WERI-Rb-1 (cell line): ENCODE measurements at regions not wholly inside any gene's neighbourhood (a gene's known extent, or its start where the extent isn't known, plus 50 kb on each side); places are given as distances from the start of the nearest gene placed in this dataset.

Source experiments
- DNase-seq: peaks from one replicate; pipeline ENCODE4 v3.0.0-alpha.2; 2020
- H3K27ac ChIP-seq: fragments of 250-450 bp; sonication (Bioruptor Pico); 2 replicates; pipeline ENCODE4 v1.5.1; 2020; ENCODE audit warnings: mild to moderate bottlenecking, moderate library complexity
- H3K27me3 ChIP-seq: fragments of 250-450 bp; sonication (Bioruptor Pico); 2 replicates; pipeline ENCODE4 v1.5.1; 2021; ENCODE audit warnings: mild to moderate bottlenecking, low read depth, moderate library complexity; ENCODE audit not compliant: insufficient read depth, severe bottlenecking
- H3K36me3 ChIP-seq: fragments of 250-450 bp; sonication (Bioruptor Pico); 2 replicates; pipeline ENCODE4 v1.5.1; 2020; ENCODE audit warnings: mild to moderate bottlenecking, moderate library complexity
- H3K4me3 ChIP-seq: 2 replicates; pipeline ENCODE4 v1.5.1; 2011; ENCODE audit warnings: low read depth, mild to moderate bottlenecking, control low read depth, low read length
- H3K9me3 ChIP-seq: fragments of 250-450 bp; sonication (Bioruptor Pico); 2 replicates; pipeline ENCODE4 v1.5.1; 2021; ENCODE audit warnings: mild to moderate bottlenecking, moderate library complexity; ENCODE audit not compliant: severe bottlenecking
- CTCF ChIP-seq: IDR thresholded peaks from 2 replicates; pipeline ENCODE4 v1.5.1; 2011; ENCODE audit warnings: low read depth, mild to moderate bottlenecking, control low read depth, inconsistent platforms, low read length

DNA sequence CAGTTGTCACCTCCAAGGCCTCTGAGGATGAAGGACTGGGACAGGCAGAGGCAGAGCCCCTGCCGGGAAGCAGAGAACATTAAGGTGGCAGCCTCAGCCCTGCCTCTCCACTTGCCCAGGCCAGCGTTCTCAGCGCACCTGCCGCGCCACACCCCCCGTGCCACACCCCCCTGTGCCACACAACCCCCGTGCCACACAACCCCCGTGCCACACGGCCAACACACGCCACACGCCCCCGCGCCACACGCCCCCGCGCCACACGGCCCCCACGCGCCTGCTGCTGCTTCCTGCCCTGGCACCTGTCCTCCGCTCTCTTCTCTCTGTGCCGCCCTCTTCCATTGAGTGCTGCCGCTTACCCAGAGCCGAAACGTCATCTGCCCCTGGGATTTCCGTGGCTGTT lies 58.0 kb upstream of the ZFP42 start:
- Histone ChIP-seq H3K27me3 (peaks cover 93% of the 10 kb centered on the region), H3K9me3 (peaks cover 2% of the 10 kb centered on the region), H3K36me3 (no peaks in the 10 kb centered on the region), H3K27ac (no peak overlapping the region), H3K4me3 (no peak overlapping the region)
- no peak for DNase-seq
- no peak for TF ChIP-seq CTCF

GRCh38 chr4:187940299-187940698 lies 55.3 kb upstream of the ZFP42 start:
- H3K4me3 ChIP-seq: no peak overlapping the region
- peaks cover 2% of the 10 kb centered on the region for H3K9me3 ChIP-seq
- TF ChIP-seq CTCF: no peak
- H3K36me3 ChIP-seq: no peaks in the 10 kb centered on the region
- no peak for DNase-seq
- H3K27ac ChIP-seq: no peak overlapping the region
- H3K27me3 ChIP-seq: peaks cover 96% of the 10 kb centered on the region

GRCh38 chr4:187942968-187943367 lies 52.6 kb upstream of the ZFP42 start:
- no peak for DNase-seq
- H3K27me3 ChIP-seq: peaks cover 93% of the 10 kb centered on the region
- H3K4me3 ChIP-seq: no peak overlapping the region
- H3K9me3 ChIP-seq: peaks cover 2% of the 10 kb centered on the region
- no peak overlapping the region for H3K27ac ChIP-seq
- H3K36me3 ChIP-seq: no peaks in the 10 kb centered on the region
- no peak for TF ChIP-seq CTCF

GRCh38 chr4:187944179-187944578 lies 51.4 kb upstream of the ZFP42 start:
- no peak overlapping the region for H3K4me3 ChIP-seq
- TF ChIP-seq CTCF: no peak
- no peak overlapping the region for H3K27ac ChIP-seq
- no peak for DNase-seq
- H3K36me3 ChIP-seq: no peaks in the 10 kb centered on the region
- no peaks in the 10 kb centered on the region for H3K9me3 ChIP-seq
- peaks cover 82% of the 10 kb centered on the region for H3K27me3 ChIP-seq
